GM23338 (cell line): ENCODE measurements at regions not wholly inside any gene's neighbourhood (a gene's known extent, or its start where the extent isn't known, plus 50 kb on each side); places are given as distances from the start of the nearest gene placed in this dataset.

ENCODE experiments used
- ATAC-seq: fragments of 200-7000 bp; cut with Tn5 transposase; 3 replicates; pipeline ENCODE4 v1.9.1; 2020
- DNase-seq: peaks from one replicate; pipeline ENCODE4 v3.0.0-alpha.2; 2015; ENCODE audit warnings: low spot score
- H2AFZ ChIP-seq: fragments of 200-600 bp; sonication (generic); 2 replicates; pipeline ENCODE4 v1.8.0; 2016; ENCODE audit warnings: antibody characterized with exemption, mild to moderate bottlenecking, moderate library complexity
- H3F3A ChIP-seq: fragments of 200-600 bp; sonication (generic); replicated peaks from 2 replicates; pipeline ENCODE4 v1.8.0; 2017; ENCODE audit warnings: antibody characterized with exemption, mixed run types, low read depth
- H3K27ac ChIP-seq: fragments of 200-600 bp; sonication (generic); 2 replicates; pipeline ENCODE4 v1.6.1; 2016; ENCODE audit warnings: low read depth
- H3K27me3 ChIP-seq: fragments of 200-600 bp; sonication (generic); 2 replicates; pipeline ENCODE4 v1.8.0; 2016; ENCODE audit warnings: mild to moderate bottlenecking, mixed run types, moderate library complexity; ENCODE audit not compliant: insufficient read depth
- H3K36me3 ChIP-seq: fragments of 200-600 bp; sonication (generic); 2 replicates; pipeline ENCODE4 v1.8.0; 2016; ENCODE audit warnings: mild to moderate bottlenecking; ENCODE audit not compliant: insufficient read depth
- H3K4me1 ChIP-seq: fragments of 200-600 bp; sonication (generic); 2 replicates; pipeline ENCODE4 v1.8.0; 2016; ENCODE audit warnings: mild to moderate bottlenecking, moderate library complexity; ENCODE audit not compliant: insufficient read depth
- H3K4me2 ChIP-seq: fragments of 200-600 bp; sonication (generic); 2 replicates; pipeline ENCODE4 v1.7.1; 2017; ENCODE audit warnings: mixed run types
- H3K4me3 ChIP-seq: fragments of 200-600 bp; sonication (generic); 2 replicates; pipeline ENCODE4 v1.6.1; 2016; ENCODE audit warnings: mixed run types
- H3K79me2 ChIP-seq: fragments of 200-600 bp; sonication (generic); replicated peaks from 2 replicates; pipeline ENCODE4 v1.8.0; 2017; ENCODE audit warnings: mild to moderate bottlenecking; ENCODE audit not compliant: insufficient read depth
- H3K9me2 ChIP-seq: fragments of 200-600 bp; sonication (generic); 2 replicates; pipeline ENCODE4 v1.8.0; 2017; ENCODE audit not compliant: insufficient read depth
- H4K20me1 ChIP-seq: fragments of 200-600 bp; sonication (generic); replicated peaks from 2 replicates; pipeline ENCODE4 v1.8.0; 2017; ENCODE audit warnings: mild to moderate bottlenecking; ENCODE audit not compliant: insufficient read depth
- H3K27ac Mint-ChIP-seq: 2 replicates; pipeline ENCODE4 v1.8.0; 2020; ENCODE audit warnings: inconsistent platforms, mild to moderate bottlenecking, moderate library complexity, mixed read lengths
- H3K27me3 Mint-ChIP-seq: 3 replicates; pipeline ENCODE4 v1.8.0; 2022; ENCODE audit warnings: low read depth, mild to moderate bottlenecking, moderate library complexity, mixed read lengths, inconsistent platforms; ENCODE audit not compliant: insufficient read depth, poor library complexity
- H3K36me3 Mint-ChIP-seq: 3 replicates; pipeline ENCODE4 v1.8.0; 2021; ENCODE audit warnings: low read depth, mild to moderate bottlenecking, inconsistent platforms, moderate library complexity, mixed read lengths
- H3K4me1 Mint-ChIP-seq: 3 replicates; pipeline ENCODE4 v1.8.0; 2020; ENCODE audit warnings: mild to moderate bottlenecking, inconsistent platforms, mixed read lengths
- H3K4me3 Mint-ChIP-seq: 3 replicates; pipeline ENCODE4 v1.8.0; 2021; ENCODE audit warnings: moderate library complexity, mild to moderate bottlenecking, inconsistent platforms, mixed read lengths
- H3K9me3 Mint-ChIP-seq: 3 replicates; pipeline ENCODE4 v1.8.0; 2020; ENCODE audit warnings: moderate library complexity, mild to moderate bottlenecking, inconsistent platforms, mixed read lengths
- CREB1 ChIP-seq: fragments of 250-450 bp; sonication (Bioruptor Pico); IDR thresholded peaks from 2 replicates; pipeline ENCODE4 v1.5.0; 2020; ENCODE audit warnings: low read depth, mild to moderate bottlenecking, moderate library complexity
- EZH2phosphoT487 ChIP-seq: fragments of 200-600 bp; sonication (generic); IDR thresholded peaks from one replicate; pipeline ENCODE4 v1.8.1; 2018; ENCODE audit warnings: antibody characterized with exemption; ENCODE audit not compliant: unreplicated experiment
- JUNB ChIP-seq: IDR thresholded peaks from one replicate; pipeline ENCODE4 v1.6.1; 2016; ENCODE audit warnings: antibody characterized with exemption; ENCODE audit not compliant: unreplicated experiment
- NANOG ChIP-seq: IDR thresholded peaks from 2 replicates; pipeline ENCODE4 v1.6.1; 2016; ENCODE audit warnings: antibody characterized with exemption, borderline replicate concordance
- POLR2AphosphoS5 ChIP-seq: IDR thresholded peaks from 2 replicates; pipeline ENCODE4 v1.6.1; 2016; ENCODE audit warnings: antibody characterized with exemption, low read depth
- ZNF114 ChIP-seq: fragments of 250-450 bp; sonication (Bioruptor Pico); IDR thresholded peaks from 2 replicates; pipeline ENCODE4 v1.5.0; 2020; ENCODE audit warnings: mild to moderate bottlenecking, moderate library complexity
- TF ChIP-seq, protein P1 (sequence below): IDR thresholded peaks from 2 replicates; pipeline ENCODE4 v1.6.1; 2016; ENCODE audit warnings: antibody characterized with exemption
- TF ChIP-seq, protein P2 (sequence below): IDR thresholded peaks from one replicate; pipeline ENCODE4 v1.6.1; 2018; ENCODE audit warnings: antibody characterized with exemption; ENCODE audit not compliant: unreplicated experiment
- TF ChIP-seq, protein P3 (sequence below): fragments of 250-450 bp; sonication (Bioruptor Pico); IDR thresholded peaks from 2 replicates; pipeline ENCODE4 v1.5.0; 2020; ENCODE audit warnings: mild to moderate bottlenecking, moderate library complexity

- no peak overlapping the region for H2AFZ ChIP-seq
- no peak overlapping the region for H3K27ac Mint-ChIP-seq
- no peak overlapping the region for H3K27ac ChIP-seq
- no peaks in the 10 kb centered on the region for H3K79me2 ChIP-seq
- no peak for ATAC-seq
- H4K20me1 ChIP-seq = no peaks in the 10 kb centered on the region
- H3K27me3 ChIP-seq = no peaks in the 10 kb centered on the region
- H3K4me2 ChIP-seq = no peak overlapping the region
- H3K4me1 ChIP-seq = no peaks in the 10 kb centered on the region
- no peak overlapping the region for H3K4me3 Mint-ChIP-seq
- 0 out of 3 replicates have a peak, but pooled peaks cover 4% of the 10 kb centered on the region for H3K9me3 Mint-ChIP-seq
- H3K36me3 ChIP-seq = no peaks in the 10 kb centered on the region
- peaks cover 6% of the 10 kb centered on the region for H3K27me3 Mint-ChIP-seq
- DNase-seq = no peak
- H3F3A ChIP-seq = no peaks in the 10 kb centered on the region
- peaks cover 33% of the 10 kb centered on the region; the same call in 2 of the 3 replicates for H3K4me1 Mint-ChIP-seq
- no peaks in the 10 kb centered on the region for H3K9me2 ChIP-seq
- TF ChIP-seq NANOG (no peak), ZNF114 (CRISPR knock-in tag) (no peak), JUNB (no peak), CREB1 (no peak), POLR2AphosphoS5 (no peak), EZH2phosphoT487 (no peak)
- TF ChIP-seq, protein P1, sequence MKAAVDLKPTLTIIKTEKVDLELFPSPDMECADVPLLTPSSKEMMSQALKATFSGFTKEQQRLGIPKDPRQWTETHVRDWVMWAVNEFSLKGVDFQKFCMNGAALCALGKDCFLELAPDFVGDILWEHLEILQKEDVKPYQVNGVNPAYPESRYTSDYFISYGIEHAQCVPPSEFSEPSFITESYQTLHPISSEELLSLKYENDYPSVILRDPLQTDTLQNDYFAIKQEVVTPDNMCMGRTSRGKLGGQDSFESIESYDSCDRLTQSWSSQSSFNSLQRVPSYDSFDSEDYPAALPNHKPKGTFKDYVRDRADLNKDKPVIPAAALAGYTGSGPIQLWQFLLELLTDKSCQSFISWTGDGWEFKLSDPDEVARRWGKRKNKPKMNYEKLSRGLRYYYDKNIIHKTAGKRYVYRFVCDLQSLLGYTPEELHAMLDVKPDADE = no peak
- TF ChIP-seq, protein P2, sequence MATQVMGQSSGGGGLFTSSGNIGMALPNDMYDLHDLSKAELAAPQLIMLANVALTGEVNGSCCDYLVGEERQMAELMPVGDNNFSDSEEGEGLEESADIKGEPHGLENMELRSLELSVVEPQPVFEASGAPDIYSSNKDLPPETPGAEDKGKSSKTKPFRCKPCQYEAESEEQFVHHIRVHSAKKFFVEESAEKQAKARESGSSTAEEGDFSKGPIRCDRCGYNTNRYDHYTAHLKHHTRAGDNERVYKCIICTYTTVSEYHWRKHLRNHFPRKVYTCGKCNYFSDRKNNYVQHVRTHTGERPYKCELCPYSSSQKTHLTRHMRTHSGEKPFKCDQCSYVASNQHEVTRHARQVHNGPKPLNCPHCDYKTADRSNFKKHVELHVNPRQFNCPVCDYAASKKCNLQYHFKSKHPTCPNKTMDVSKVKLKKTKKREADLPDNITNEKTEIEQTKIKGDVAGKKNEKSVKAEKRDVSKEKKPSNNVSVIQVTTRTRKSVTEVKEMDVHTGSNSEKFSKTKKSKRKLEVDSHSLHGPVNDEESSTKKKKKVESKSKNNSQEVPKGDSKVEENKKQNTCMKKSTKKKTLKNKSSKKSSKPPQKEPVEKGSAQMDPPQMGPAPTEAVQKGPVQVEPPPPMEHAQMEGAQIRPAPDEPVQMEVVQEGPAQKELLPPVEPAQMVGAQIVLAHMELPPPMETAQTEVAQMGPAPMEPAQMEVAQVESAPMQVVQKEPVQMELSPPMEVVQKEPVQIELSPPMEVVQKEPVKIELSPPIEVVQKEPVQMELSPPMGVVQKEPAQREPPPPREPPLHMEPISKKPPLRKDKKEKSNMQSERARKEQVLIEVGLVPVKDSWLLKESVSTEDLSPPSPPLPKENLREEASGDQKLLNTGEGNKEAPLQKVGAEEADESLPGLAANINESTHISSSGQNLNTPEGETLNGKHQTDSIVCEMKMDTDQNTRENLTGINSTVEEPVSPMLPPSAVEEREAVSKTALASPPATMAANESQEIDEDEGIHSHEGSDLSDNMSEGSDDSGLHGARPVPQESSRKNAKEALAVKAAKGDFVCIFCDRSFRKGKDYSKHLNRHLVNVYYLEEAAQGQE = no peak
- TF ChIP-seq, protein P3, sequence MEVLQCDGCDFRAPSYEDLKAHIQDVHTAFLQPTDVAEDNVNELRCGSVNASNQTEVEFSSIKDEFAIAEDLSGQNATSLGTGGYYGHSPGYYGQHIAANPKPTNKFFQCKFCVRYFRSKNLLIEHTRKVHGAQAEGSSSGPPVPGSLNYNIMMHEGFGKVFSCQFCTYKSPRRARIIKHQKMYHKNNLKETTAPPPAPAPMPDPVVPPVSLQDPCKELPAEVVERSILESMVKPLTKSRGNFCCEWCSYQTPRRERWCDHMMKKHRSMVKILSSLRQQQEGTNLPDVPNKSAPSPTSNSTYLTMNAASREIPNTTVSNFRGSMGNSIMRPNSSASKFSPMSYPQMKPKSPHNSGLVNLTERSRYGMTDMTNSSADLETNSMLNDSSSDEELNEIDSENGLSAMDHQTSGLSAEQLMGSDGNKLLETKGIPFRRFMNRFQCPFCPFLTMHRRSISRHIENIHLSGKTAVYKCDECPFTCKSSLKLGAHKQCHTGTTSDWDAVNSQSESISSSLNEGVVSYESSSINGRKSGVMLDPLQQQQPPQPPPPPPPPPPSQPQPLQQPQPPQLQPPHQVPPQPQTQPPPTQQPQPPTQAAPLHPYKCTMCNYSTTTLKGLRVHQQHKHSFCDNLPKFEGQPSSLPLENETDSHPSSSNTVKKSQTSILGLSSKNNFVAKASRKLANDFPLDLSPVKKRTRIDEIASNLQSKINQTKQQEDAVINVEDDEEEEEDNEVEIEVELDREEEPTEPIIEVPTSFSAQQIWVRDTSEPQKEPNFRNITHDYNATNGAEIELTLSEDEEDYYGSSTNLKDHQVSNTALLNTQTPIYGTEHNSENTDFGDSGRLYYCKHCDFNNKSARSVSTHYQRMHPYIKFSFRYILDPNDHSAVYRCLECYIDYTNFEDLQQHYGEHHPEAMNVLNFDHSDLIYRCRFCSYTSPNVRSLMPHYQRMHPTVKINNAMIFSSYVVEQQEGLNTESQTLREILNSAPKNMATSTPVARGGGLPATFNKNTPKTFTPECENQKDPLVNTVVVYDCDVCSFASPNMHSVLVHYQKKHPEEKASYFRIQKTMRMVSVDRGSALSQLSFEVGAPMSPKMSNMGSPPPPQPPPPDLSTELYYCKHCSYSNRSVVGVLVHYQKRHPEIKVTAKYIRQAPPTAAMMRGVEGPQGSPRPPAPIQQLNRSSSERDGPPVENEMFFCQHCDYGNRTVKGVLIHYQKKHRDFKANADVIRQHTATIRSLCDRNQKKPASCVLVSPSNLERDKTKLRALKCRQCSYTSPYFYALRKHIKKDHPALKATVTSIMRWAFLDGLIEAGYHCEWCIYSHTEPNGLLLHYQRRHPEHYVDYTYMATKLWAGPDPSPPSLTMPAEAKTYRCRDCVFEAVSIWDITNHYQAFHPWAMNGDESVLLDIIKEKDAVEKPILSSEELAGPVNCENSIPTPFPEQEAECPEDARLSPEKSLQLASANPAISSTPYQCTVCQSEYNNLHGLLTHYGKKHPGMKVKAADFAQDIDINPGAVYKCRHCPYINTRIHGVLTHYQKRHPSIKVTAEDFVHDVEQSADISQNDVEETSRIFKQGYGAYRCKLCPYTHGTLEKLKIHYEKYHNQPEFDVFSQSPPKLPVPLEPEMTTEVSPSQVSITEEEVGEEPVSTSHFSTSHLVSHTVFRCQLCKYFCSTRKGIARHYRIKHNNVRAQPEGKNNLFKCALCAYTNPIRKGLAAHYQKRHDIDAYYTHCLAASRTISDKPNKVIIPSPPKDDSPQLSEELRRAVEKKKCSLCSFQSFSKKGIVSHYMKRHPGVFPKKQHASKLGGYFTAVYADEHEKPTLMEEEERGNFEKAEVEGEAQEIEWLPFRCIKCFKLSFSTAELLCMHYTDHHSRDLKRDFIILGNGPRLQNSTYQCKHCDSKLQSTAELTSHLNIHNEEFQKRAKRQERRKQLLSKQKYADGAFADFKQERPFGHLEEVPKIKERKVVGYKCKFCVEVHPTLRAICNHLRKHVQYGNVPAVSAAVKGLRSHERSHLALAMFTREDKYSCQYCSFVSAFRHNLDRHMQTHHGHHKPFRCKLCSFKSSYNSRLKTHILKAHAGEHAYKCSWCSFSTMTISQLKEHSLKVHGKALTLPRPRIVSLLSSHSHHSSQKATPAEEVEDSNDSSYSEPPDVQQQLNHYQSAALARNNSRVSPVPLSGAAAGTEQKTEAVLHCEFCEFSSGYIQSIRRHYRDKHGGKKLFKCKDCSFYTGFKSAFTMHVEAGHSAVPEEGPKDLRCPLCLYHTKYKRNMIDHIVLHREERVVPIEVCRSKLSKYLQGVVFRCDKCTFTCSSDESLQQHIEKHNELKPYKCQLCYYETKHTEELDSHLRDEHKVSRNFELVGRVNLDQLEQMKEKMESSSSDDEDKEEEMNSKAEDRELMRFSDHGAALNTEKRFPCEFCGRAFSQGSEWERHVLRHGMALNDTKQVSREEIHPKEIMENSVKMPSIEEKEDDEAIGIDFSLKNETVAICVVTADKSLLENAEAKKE (CRISPR knock-in tag) = no peak
- no peaks in the 10 kb centered on the region for H3K36me3 Mint-ChIP-seq
- H3K4me3 ChIP-seq = no peak overlapping the region
Observed at GRCh38 chrX:39893417-39894338, 204.1 kb downstream of the BCOR start.
